ENCODE measurements at regions not wholly inside any gene's neighbourhood (a gene's known extent, or its start where the extent isn't known, plus 50 kb on each side); places are given as distances from the start of the nearest gene placed in this dataset.

DNA sequence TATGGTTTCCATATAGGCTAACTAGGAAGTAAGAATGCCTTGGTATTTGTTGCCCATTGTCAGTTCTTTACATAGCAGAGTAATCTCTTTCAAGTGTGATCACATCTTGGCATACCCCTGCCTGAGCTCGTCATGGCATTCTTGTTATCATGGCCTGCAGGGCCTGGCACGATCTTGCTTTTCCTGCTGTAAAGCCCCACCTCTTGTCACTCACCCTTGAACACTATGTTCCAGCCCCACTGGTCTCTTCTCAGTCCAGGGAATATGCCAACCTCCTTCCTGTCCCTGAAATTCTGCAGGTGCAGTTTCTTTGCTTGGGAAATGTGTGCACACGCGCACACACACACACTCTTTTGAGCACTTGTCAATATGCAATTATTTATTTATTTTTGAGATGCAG, 250.2 kb upstream of the DMRT1 start:
- no peak overlapping the region for H3K27ac ChIP-seq
- intact Hi-C loops (cut with DNase I): no loop called here
- H3K4me3 ChIP-seq: no peak overlapping the region
- H3K36me3 ChIP-seq: no peaks in the 10 kb centered on the region
- TF ChIP-seq, protein P1, sequence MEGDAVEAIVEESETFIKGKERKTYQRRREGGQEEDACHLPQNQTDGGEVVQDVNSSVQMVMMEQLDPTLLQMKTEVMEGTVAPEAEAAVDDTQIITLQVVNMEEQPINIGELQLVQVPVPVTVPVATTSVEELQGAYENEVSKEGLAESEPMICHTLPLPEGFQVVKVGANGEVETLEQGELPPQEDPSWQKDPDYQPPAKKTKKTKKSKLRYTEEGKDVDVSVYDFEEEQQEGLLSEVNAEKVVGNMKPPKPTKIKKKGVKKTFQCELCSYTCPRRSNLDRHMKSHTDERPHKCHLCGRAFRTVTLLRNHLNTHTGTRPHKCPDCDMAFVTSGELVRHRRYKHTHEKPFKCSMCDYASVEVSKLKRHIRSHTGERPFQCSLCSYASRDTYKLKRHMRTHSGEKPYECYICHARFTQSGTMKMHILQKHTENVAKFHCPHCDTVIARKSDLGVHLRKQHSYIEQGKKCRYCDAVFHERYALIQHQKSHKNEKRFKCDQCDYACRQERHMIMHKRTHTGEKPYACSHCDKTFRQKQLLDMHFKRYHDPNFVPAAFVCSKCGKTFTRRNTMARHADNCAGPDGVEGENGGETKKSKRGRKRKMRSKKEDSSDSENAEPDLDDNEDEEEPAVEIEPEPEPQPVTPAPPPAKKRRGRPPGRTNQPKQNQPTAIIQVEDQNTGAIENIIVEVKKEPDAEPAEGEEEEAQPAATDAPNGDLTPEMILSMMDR (IDR thresholded peaks at IDR 0.05): no peak
- peak in 1 of 2 donors; percentile 48 for TF ChIP-seq POLR2AphosphoS5 (IDR thresholded peaks at IDR 0.05; ENCODE audit: insufficient read depth in 1 of 2, low read depth in 1 of 2)
- no peaks in the 10 kb centered on the region for H3K27me3 ChIP-seq
- H3K4me1 ChIP-seq: peaks cover 21% of the 10 kb centered on the region
- H3K9me3 ChIP-seq: no peaks in the 10 kb centered on the region
- no peak for DNase-seq (ENCODE audit: extremely low spot score in 2 of 2)

DNA sequence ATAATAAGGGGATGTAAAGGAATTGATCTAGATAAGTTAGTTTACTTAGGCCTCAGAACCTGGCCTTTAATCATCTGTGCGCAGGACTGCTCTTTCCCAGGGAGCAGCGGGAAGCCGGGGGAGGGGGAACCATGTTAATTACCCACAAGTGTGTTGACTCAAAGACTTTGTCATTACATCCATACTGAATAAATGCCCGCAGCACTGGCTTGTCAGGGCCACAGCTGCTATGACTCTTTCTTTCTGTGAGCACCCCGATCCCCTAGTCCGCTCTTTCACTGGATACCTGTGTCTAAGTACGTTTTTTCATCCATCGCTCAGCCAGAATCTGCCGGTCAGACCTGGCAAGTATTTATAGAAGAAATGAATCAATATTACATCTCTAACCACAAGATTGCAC, 249.3 kb upstream of the DMRT1 start:
- TF ChIP-seq, protein P1 (IDR thresholded peaks at IDR 0.05): no peak
- TF ChIP-seq POLR2AphosphoS5 (IDR thresholded peaks at IDR 0.05; ENCODE audit: insufficient read depth in 1 of 2, low read depth in 1 of 2) (no peak), POLR2A (IDR thresholded peaks at IDR 0.05) (no peak)
- Histone ChIP-seq H3K27ac (no peak overlapping the region), H3K9me3 (no peaks in the 10 kb centered on the region), H3K36me3 (no peaks in the 10 kb centered on the region), H3K4me3 (no peak overlapping the region), H3K4me1 (peaks cover 20% of the 10 kb centered on the region), H3K27me3 (no peaks in the 10 kb centered on the region)
- intact Hi-C loops (cut with DNase I): no loop called here
- DNase-seq (ENCODE audit: extremely low spot score in 2 of 2): no peak

DNA sequence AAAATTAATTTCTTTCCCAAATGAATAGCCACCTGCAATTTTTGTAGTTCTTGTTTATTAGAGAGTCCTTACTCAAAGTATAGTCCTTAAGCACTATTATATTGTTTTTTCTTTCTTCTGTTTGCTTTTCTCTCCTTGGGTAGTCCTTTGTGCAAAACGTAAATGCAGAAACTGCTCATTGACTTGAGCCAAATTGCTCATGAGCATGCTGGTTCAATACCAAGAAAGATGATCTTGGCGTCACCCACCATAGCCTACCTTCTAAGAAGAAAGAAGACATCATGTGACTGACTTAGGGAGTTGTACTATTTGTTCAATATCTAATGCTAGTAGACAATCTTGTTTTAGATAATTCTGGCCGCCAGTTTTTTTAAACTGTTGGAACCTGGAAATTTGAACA, 248.8 kb upstream of the DMRT1 start:
- Histone ChIP-seq H3K36me3 (no peaks in the 10 kb centered on the region), H3K9me3 (no peaks in the 10 kb centered on the region), H3K27me3 (no peaks in the 10 kb centered on the region), H3K4me1 (peaks cover 15% of the 10 kb centered on the region), H3K4me3 (no peak overlapping the region), H3K27ac (no peak overlapping the region)
- DNase-seq (ENCODE audit: extremely low spot score in 2 of 2): no peak
- TF ChIP-seq, protein P1 (IDR thresholded peaks at IDR 0.05): no peak
- TF ChIP-seq POLR2A (IDR thresholded peaks at IDR 0.05) (no peak), POLR2AphosphoS5 (IDR thresholded peaks at IDR 0.05; ENCODE audit: insufficient read depth in 1 of 2, low read depth in 1 of 2) (no peak)
- intact Hi-C loops (cut with DNase I): no loop called here

DNA sequence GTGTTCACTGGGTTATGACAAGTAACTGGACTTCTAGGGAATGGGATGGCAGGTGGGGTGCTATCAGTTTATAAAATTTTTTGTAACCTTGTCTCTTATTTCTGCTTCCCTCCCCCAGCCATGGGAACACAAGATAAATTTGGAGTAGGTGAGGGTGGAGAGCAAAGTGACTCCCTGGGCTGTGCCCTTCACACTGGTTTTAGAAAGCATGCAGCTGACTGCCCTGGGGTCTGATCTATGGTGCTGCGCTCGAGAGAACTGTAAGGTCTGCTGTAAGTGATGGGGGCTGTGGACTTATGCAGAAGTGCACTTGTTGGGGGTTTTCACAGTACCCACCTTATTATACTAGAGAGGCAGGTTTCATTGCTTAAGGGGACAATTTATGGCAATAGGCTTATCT, 247.7 kb upstream of the DMRT1 start:
- Histone ChIP-seq H3K27me3 (no peaks in the 10 kb centered on the region), H3K4me1 (peaks cover 14% of the 10 kb centered on the region), H3K27ac (no peak overlapping the region), H3K36me3 (no peaks in the 10 kb centered on the region), H3K4me3 (no peak overlapping the region), H3K9me3 (no peaks in the 10 kb centered on the region)
- no peak for DNase-seq (ENCODE audit: extremely low spot score in 2 of 2)
- intact Hi-C loops (cut with DNase I): no loop called here
- TF ChIP-seq POLR2AphosphoS5 (IDR thresholded peaks at IDR 0.05; ENCODE audit: insufficient read depth in 1 of 2, low read depth in 1 of 2): no peak
- TF ChIP-seq POLR2A (IDR thresholded peaks at IDR 0.05): no peak
- TF ChIP-seq, protein P1 (IDR thresholded peaks at IDR 0.05): no peak

DNA sequence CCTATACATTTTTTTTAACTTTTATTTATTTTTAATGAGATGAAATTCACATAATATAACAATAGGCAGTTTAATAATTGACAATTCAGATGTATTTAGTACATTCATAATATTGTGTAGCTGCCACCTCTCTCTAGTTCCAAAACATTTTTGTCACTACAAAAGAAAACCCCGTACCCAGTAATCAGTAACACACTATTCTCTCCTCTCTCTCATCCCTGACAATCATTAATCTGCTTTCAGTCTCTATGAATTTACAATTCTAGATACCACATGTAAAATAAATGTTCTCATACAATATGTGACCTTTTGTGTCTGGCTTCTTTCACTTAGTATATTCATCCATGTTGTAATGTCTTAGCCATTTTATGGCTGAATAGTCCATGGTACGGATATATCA, 244.8 kb upstream of the DMRT1 start:
- H3K9me3 ChIP-seq: no peaks in the 10 kb centered on the region
- no peaks in the 10 kb centered on the region for H3K4me1 ChIP-seq
- no peak overlapping the region for H3K4me3 ChIP-seq
- H3K36me3 ChIP-seq: no peaks in the 10 kb centered on the region
- TF ChIP-seq POLR2A (IDR thresholded peaks at IDR 0.05) (no peak), POLR2AphosphoS5 (IDR thresholded peaks at IDR 0.05; ENCODE audit: insufficient read depth in 1 of 2, low read depth in 1 of 2) (no peak)
- TF ChIP-seq, protein P1 (IDR thresholded peaks at IDR 0.05): no peak
- intact Hi-C loops (cut with DNase I): no loop called here
- no peaks in the 10 kb centered on the region for H3K27me3 ChIP-seq
- DNase-seq (ENCODE audit: extremely low spot score in 2 of 2): no peak
- H3K27ac ChIP-seq: no peak overlapping the region
